OCI-LY1 (cell line): ENCODE measurements at regions not wholly inside any gene's neighbourhood (a gene's known extent, or its start where the extent isn't known, plus 50 kb on each side); places are given as distances from the start of the nearest gene placed in this dataset.
"Not testable (repeated sequence)": the region's sequence is repeated elsewhere in the genome, so short reads cannot be mapped to it uniquely, and the experiment has no call there.

ENCODE experiments used
- H2AFZ ChIP-seq: fragments of 200-600 bp; sonication (generic), shearing (Covaris generic); 2 replicates; pipeline ENCODE4 v1.6.0; 2014; ENCODE audit warnings: antibody characterized with exemption, mild to moderate bottlenecking, low read length
- H3F3A ChIP-seq: fragments of 200-600 bp; sonication (generic), shearing (Covaris generic); 2 replicates; pipeline ENCODE4 v1.6.0; 2014; ENCODE audit warnings: mild to moderate bottlenecking, antibody characterized with exemption, low read length, moderate library complexity; ENCODE audit not compliant: insufficient read depth
- H3K27ac ChIP-seq: fragments of 200-600 bp; sonication (generic); 2 replicates; pipeline ENCODE4 v1.5.1; 2014; ENCODE audit warnings: low read length, mixed run types, mild to moderate bottlenecking, low read depth; ENCODE audit not compliant: poor library complexity, severe bottlenecking
- H3K27me3 ChIP-seq: fragments of 200-600 bp; sonication (generic); 2 replicates; pipeline ENCODE4 v1.6.0; 2014; ENCODE audit warnings: antibody characterized with exemption, mild to moderate bottlenecking, low read length, moderate library complexity; ENCODE audit not compliant: insufficient read depth
- H3K36me3 ChIP-seq: fragments of 200-600 bp; sonication (generic); 2 replicates; pipeline ENCODE4 v1.6.1; 2014; ENCODE audit warnings: mild to moderate bottlenecking, antibody characterized with exemption, low read length, moderate library complexity, mixed read lengths; ENCODE audit not compliant: insufficient read depth
- H3K4me1 ChIP-seq: fragments of 200-600 bp; sonication (generic); 2 replicates; pipeline ENCODE4 v1.5.1; 2014; ENCODE audit warnings: mild to moderate bottlenecking, low read length, moderate library complexity; ENCODE audit not compliant: insufficient read depth, severe bottlenecking
- H3K4me2 ChIP-seq: fragments of 200-600 bp; sonication (generic), shearing (Covaris generic); 2 replicates; pipeline ENCODE4 v1.6.1; 2014; ENCODE audit warnings: low read length
- H3K4me3 ChIP-seq: fragments of 200-600 bp; sonication (generic); 2 replicates; pipeline ENCODE4 v1.5.1; 2014; ENCODE audit warnings: low read length, low read depth, mild to moderate bottlenecking, mixed read lengths; ENCODE audit not compliant: poor library complexity, severe bottlenecking
- H3K79me2 ChIP-seq: fragments of 200-600 bp; shearing (Covaris generic); 2 replicates; pipeline ENCODE4 v1.6.1; 2016; ENCODE audit warnings: mixed run types, low read length, mixed read lengths; ENCODE audit not compliant: insufficient read depth
- H3K9ac ChIP-seq: fragments of 200-600 bp; sonication (generic), shearing (Covaris generic); 2 replicates; pipeline ENCODE4 v1.6.1; 2014; ENCODE audit warnings: mild to moderate bottlenecking, low read length, mixed read lengths
- H3K9me2 ChIP-seq: fragments of 200-600 bp; sonication (generic), shearing (Covaris generic); 2 replicates; pipeline ENCODE4 v1.6.1; 2014; ENCODE audit warnings: low read depth, mild to moderate bottlenecking, low read length, mixed read lengths
- H3K9me3 ChIP-seq: fragments of 200-600 bp; shearing (Covaris generic); 2 replicates; pipeline ENCODE4 v1.6.1; 2014; ENCODE audit warnings: low read length, mixed read lengths
- H4K20me1 ChIP-seq: fragments of 200-600 bp; sonication (generic), shearing (Covaris generic); 2 replicates; pipeline ENCODE4 v1.6.0; 2016; ENCODE audit warnings: mild to moderate bottlenecking, low read length; ENCODE audit not compliant: insufficient read depth
- CTCF ChIP-seq: fragments of 200-600 bp; sonication (generic), shearing (Covaris generic); IDR thresholded peaks from 2 replicates; pipeline ENCODE4 v1.5.1; 2017; ENCODE audit warnings: mild to moderate bottlenecking, antibody characterized with exemption, low read length, moderate library complexity, mixed read lengths
- EZH2 ChIP-seq: fragments of 200-600 bp; sonication (generic), shearing (Covaris generic); IDR thresholded peaks from 2 replicates; pipeline ENCODE4 v1.8.0; 2017; ENCODE audit warnings: borderline replicate concordance, mixed run types, mild to moderate bottlenecking, antibody characterized with exemption, low read length, moderate library complexity, mixed read lengths

- H2AFZ ChIP-seq, result no peak overlapping the region
- H3K27ac ChIP-seq, result no peak overlapping the region
- H3K4me3 ChIP-seq, result no peak overlapping the region
- H4K20me1 ChIP-seq, result no peaks in the 10 kb centered on the region
- no peaks in the 10 kb centered on the region for H3K79me2 ChIP-seq
- no peaks in the 10 kb centered on the region for H3K27me3 ChIP-seq
- no peak for TF ChIP-seq CTCF
- no peak for TF ChIP-seq EZH2
- H3K4me2 ChIP-seq, result no peak overlapping the region
- peaks cover 15% of the 10 kb centered on the region for H3K36me3 ChIP-seq
- H3K9ac ChIP-seq, result no peak overlapping the region
- no peaks in the 10 kb centered on the region for H3K9me2 ChIP-seq
- H3K4me1 ChIP-seq, result peaks cover 10% of the 10 kb centered on the region
- no peaks in the 10 kb centered on the region for H3K9me3 ChIP-seq
- no peaks in the 10 kb centered on the region for H3F3A ChIP-seq
Measured at GRCh38 chr1:831522-831921, 92.2 kb upstream of the SAMD11 start.

GRCh38 chr1:832136-832535 lies 91.6 kb upstream of the SAMD11 start:
- no peak for TF ChIP-seq CTCF
- no peak for TF ChIP-seq EZH2
- Histone ChIP-seq H3K4me2 (no peak overlapping the region), H4K20me1 (no peaks in the 10 kb centered on the region), H3K4me1 (peaks cover 10% of the 10 kb centered on the region), H3K9me2 (no peaks in the 10 kb centered on the region), H3K79me2 (no peaks in the 10 kb centered on the region), H3K9ac (no peak overlapping the region), H3K27ac (no peak overlapping the region), H3K27me3 (no peaks in the 10 kb centered on the region), H3K36me3 (peaks cover 15% of the 10 kb centered on the region), H3F3A (no peaks in the 10 kb centered on the region), H2AFZ (no peak overlapping the region), H3K4me3 (no peak overlapping the region), H3K9me3 (no peaks in the 10 kb centered on the region)

- H3F3A ChIP-seq, H3K79me2 ChIP-seq, H4K20me1 ChIP-seq, H2AFZ ChIP-seq, H3K9me2 ChIP-seq, H3K27me3 ChIP-seq, H3K9ac ChIP-seq, H3K4me3 ChIP-seq, H3K4me1 ChIP-seq, H3K9me3 ChIP-seq, H3K27ac ChIP-seq, H3K4me2 ChIP-seq: not testable (repeated sequence)
- H3K36me3 ChIP-seq, result peaks cover 15% of the 10 kb centered on the region
Measured at GRCh38 chr1:833226-833625, 90.5 kb upstream of the SAMD11 start.

GRCh38 chr1:835509-835908 lies 88.2 kb upstream of the SAMD11 start:
- not testable (repeated sequence) for H3K27me3 ChIP-seq, H3F3A ChIP-seq, H4K20me1 ChIP-seq

GRCh38 chr1:837601-838000 lies 86.1 kb upstream of the SAMD11 start:
- not testable (repeated sequence) for H3F3A ChIP-seq, H3K27ac ChIP-seq, H4K20me1 ChIP-seq, H3K36me3 ChIP-seq, H3K79me2 ChIP-seq, H3K27me3 ChIP-seq, H3K4me1 ChIP-seq, H3K4me3 ChIP-seq, H3K9ac ChIP-seq, H3K9me3 ChIP-seq, H3K4me2 ChIP-seq, H2AFZ ChIP-seq, H3K9me2 ChIP-seq

More at GRCh38 chr1:835509-835908, 88.2 kb upstream of the SAMD11 start:
- not testable (repeated sequence) for H3K4me1 ChIP-seq, H3K79me2 ChIP-seq, H2AFZ ChIP-seq, H3K27ac ChIP-seq, H3K9me3 ChIP-seq, H3K9ac ChIP-seq, H3K9me2 ChIP-seq, H3K4me2 ChIP-seq, H3K4me3 ChIP-seq
- peaks cover 15% of the 10 kb centered on the region for H3K36me3 ChIP-seq

- not testable (repeated sequence) for H3K9ac ChIP-seq, H3K4me2 ChIP-seq, H3K4me1 ChIP-seq
Measured at GRCh38 chr1:838291-838690, 85.4 kb upstream of the SAMD11 start.

More at GRCh38 chr1:838291-838690, 85.4 kb upstream of the SAMD11 start:
- not testable (repeated sequence) for H4K20me1 ChIP-seq, H3K79me2 ChIP-seq, H3F3A ChIP-seq, H3K27me3 ChIP-seq, H3K9me3 ChIP-seq, H3K9me2 ChIP-seq, H3K36me3 ChIP-seq, H3K27ac ChIP-seq, H3K4me3 ChIP-seq, H2AFZ ChIP-seq
